ENCODE measurements at regions not wholly inside any gene's neighbourhood (a gene's known extent, or its start where the extent isn't known, plus 50 kb on each side); places are given as distances from the start of the nearest gene placed in this dataset.

DNA sequence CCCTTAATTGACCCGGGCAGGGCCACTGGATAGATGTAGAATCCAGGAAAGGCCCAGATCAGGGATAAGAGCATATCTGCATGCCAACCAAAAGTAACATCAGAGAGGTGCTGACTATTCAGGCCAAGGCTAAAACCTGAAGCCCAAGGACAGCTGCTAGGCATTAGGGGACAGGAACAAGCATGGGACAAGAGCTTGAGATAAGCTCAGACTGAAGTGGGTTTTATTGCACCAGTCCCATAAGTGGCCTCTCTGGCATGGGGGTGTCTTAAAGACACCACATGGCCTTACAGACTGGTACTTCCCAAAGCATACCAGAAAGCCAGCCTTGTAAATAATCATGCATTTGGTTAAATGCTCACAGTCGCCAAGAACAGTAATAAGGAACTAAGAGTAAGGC lies 376.1 kb downstream of the FBXW7 start (continued):
- TF ChIP-seq, protein P1, sequence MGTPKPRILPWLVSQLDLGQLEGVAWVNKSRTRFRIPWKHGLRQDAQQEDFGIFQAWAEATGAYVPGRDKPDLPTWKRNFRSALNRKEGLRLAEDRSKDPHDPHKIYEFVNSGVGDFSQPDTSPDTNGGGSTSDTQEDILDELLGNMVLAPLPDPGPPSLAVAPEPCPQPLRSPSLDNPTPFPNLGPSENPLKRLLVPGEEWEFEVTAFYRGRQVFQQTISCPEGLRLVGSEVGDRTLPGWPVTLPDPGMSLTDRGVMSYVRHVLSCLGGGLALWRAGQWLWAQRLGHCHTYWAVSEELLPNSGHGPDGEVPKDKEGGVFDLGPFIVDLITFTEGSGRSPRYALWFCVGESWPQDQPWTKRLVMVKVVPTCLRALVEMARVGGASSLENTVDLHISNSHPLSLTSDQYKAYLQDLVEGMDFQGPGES (IDR thresholded peaks at IDR 0.05): no peak
- TF ChIP-seq, protein P2, sequence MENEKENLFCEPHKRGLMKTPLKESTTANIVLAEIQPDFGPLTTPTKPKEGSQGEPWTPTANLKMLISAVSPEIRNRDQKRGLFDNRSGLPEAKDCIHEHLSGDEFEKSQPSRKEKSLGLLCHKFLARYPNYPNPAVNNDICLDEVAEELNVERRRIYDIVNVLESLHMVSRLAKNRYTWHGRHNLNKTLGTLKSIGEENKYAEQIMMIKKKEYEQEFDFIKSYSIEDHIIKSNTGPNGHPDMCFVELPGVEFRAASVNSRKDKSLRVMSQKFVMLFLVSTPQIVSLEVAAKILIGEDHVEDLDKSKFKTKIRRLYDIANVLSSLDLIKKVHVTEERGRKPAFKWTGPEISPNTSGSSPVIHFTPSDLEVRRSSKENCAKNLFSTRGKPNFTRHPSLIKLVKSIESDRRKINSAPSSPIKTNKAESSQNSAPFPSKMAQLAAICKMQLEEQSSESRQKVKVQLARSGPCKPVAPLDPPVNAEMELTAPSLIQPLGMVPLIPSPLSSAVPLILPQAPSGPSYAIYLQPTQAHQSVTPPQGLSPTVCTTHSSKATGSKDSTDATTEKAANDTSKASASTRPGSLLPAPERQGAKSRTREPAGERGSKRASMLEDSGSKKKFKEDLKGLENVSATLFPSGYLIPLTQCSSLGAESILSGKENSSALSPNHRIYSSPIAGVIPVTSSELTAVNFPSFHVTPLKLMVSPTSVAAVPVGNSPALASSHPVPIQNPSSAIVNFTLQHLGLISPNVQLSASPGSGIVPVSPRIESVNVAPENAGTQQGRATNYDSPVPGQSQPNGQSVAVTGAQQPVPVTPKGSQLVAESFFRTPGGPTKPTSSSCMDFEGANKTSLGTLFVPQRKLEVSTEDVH (IDR thresholded peaks at IDR 0.05; ENCODE audit: low read depth, partially characterized antibody): no peak
- TF ChIP-seq, protein P3, sequence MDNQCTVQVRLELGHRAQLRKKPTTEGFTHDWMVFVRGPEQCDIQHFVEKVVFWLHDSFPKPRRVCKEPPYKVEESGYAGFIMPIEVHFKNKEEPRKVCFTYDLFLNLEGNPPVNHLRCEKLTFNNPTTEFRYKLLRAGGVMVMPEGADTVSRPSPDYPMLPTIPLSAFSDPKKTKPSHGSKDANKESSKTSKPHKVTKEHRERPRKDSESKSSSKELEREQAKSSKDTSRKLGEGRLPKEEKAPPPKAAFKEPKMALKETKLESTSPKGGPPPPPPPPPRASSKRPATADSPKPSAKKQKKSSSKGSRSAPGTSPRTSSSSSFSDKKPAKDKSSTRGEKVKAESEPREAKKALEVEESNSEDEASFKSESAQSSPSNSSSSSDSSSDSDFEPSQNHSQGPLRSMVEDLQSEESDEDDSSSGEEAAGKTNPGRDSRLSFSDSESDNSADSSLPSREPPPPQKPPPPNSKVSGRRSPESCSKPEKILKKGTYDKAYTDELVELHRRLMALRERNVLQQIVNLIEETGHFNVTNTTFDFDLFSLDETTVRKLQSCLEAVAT (IDR thresholded peaks at IDR 0.05): no peak

DNA sequence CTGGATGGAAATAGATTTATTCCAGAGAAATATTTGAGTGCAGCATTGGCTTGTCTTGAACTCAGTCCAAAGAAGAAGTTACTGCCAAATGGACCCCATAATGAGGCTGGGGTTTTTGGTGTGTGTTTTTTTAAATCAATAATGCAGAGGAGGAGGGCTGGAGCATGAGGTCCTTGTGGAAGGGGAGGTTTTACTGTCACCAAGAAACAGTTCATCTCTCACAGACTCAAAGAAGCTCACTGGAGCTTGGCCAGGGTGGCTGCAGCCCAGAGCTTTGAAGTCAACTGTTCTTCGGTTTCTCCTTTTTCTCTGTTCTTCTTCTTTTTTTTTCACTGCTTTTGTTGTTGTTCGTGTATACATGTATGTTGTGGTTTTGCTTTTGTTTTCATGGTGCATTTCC lies 377.7 kb downstream of the FBXW7 start:
- no peak overlapping the region for H2AFZ ChIP-seq (ENCODE audit: control insufficient read depth, low read depth, low read length)
- DNase-seq (ENCODE audit: low read depth, low spot score): no peak
- POLR2A ChIA-PET: interaction anchor here (0.8 kb wide), 1 partner anchor 232 kb away, joined by 3 read pairs; no protein-coding TSS in a partner anchor
- no peaks in the 10 kb centered on the region for H3K9me3 ChIP-seq (replicated peaks; ENCODE audit: control insufficient read depth, insufficient read depth, low read length)
- ATAC-seq: no peak
- SMC1A ChIA-PET (ENCODE audit: uncharacterized antibody, unreplicated experiment): interaction anchor here (1.4 kb wide), 1 partner anchor 338 kb away, joined by 3 read pairs; no protein-coding TSS in a partner anchor
- BruUV-seq (replicated peaks): no TSS peak
- no peak overlapping the region for H3K27ac ChIP-seq (ENCODE audit: control insufficient read depth, insufficient read depth)
- no peaks in the 10 kb centered on the region; a peak in 1 of 4 replicates for H3K27me3 ChIP-seq (replicated peaks in 1 of 2; ENCODE audit: control insufficient read depth in 2 of 2, insufficient read depth in 2 of 2, low read length in 1 of 2)
- no peak for FAIRE-seq
- no peaks in the 10 kb centered on the region for H3K4me1 ChIP-seq (ENCODE audit: control insufficient read depth, insufficient read depth, low read length)
- no peak overlapping the region for H3K4me2 ChIP-seq (ENCODE audit: control insufficient read depth, insufficient read depth)
- RAD21 ChIA-PET (ENCODE audit: unreplicated experiment): no interaction called here
- in situ Hi-C loops (cut with MboI): no loop called here
- no peak overlapping the region for H3K9ac ChIP-seq (ENCODE audit: control insufficient read depth, insufficient read depth, low read length)
- no peaks in the 10 kb centered on the region for H4K20me1 ChIP-seq (ENCODE audit: control insufficient read depth, insufficient read depth)
- CTCF ChIA-PET: interaction anchor here (1.1 kb wide), 1 partner anchor 12 kb away, joined by 3 read pairs; no protein-coding TSS in a partner anchor
- H3K79me2 ChIP-seq (ENCODE audit: control insufficient read depth, insufficient read depth, low read length): no peaks in the 10 kb centered on the region
- 19% methylated on average over 2 of the region's 2 CpGs for WGBS (ENCODE audit: insufficient coverage, insufficient replicate concordance, low lambda C conversion rate, missing lambda C conversion rate)
- intact Hi-C loops (cut with micrococcal nuclease; ENCODE audit: unreplicated experiment): no loop called here
- H3K36me3 ChIP-seq (ENCODE audit: control insufficient read depth in 2 of 2, insufficient read depth in 2 of 2, low read length in 1 of 2): no peaks in the 10 kb centered on the region
- no peak overlapping the region for H3K4me3 ChIP-seq
- no peak for TF ChIP-seq CHD4 (IDR thresholded peaks at IDR 0.05)
- no peak for TF ChIP-seq PML (IDR thresholded peaks at IDR 0.05; ENCODE audit: low read length)
- TF ChIP-seq, protein P2 (IDR thresholded peaks at IDR 0.05; ENCODE audit: low read depth, partially characterized antibody): no peak
- no peak for TF ChIP-seq RAD51 (IDR thresholded peaks at IDR 0.05)
- TF ChIP-seq BACH1 (IDR thresholded peaks at IDR 0.05; ENCODE audit: borderline replicate concordance): no peak
- TF ChIP-seq ETV6 (conservative IDR thresholded peaks at IDR 0.05 in 1 of 2, IDR thresholded peaks at IDR 0.05 in 1 of 2; ENCODE audit: borderline replicate concordance in 1 of 2, low read depth in 1 of 2): no peak
- no peak for TF ChIP-seq SPI1 (IDR thresholded peaks at IDR 0.05; ENCODE audit: borderline replicate concordance, insufficient read depth, low read depth, low read length)
- no peak for TF ChIP-seq TBL1XR1 (IDR thresholded peaks at IDR 0.05; ENCODE audit: low read depth, low read length)
- no peak for TF ChIP-seq GATAD2B (conservative IDR thresholded peaks at IDR 0.05; ENCODE audit: low read depth)
- TF ChIP-seq MEF2B (IDR thresholded peaks at IDR 0.05; ENCODE audit: partially characterized antibody, poor library complexity, severe bottlenecking): no peak

Measured in GM12878 (cell line).